Ovary (tissue), 3 donors: ENCODE measurements at regions not wholly inside any gene's neighbourhood (a gene's known extent, or its start where the extent isn't known, plus 50 kb on each side); places are given as distances from the start of the nearest gene placed in this dataset.

Experiments used
- CTCF ChIP-seq, 3 donors: fragments of 450-650 bp in 2 of 3; fragments of 200-600 bp in 1 of 3; IDR thresholded peaks; one replicate each; pipeline versions ENCODE4 v1.5.1 to v1.8.0; 2016 to 2022; ENCODE audit warnings: antibody characterized with exemption in 3 of 3, mild to moderate bottlenecking in 1 of 3
- POLR2A ChIP-seq: fragments of 450-650 bp; IDR thresholded peaks from one replicate; pipeline ENCODE4 v1.6.1; 2017; ENCODE audit warnings: antibody characterized with exemption, mild to moderate bottlenecking, moderate library complexity
- donor health status: DM: no; HTN: no; CAD: no.

GRCh38 chr12:32012249-32012785 is 53.1 kb downstream of the RESF1 start:
- TF ChIP-seq POLR2A (no peak), CTCF (IDR thresholded peaks at IDR 0.05) (no peak)
